ENCODE measurements at regions not wholly inside any gene's neighbourhood (a gene's known extent, or its start where the extent isn't known, plus 50 kb on each side); places are given as distances from the start of the nearest gene placed in this dataset.
A peak's percentile ranks its signal among the peaks of the same experiment; 100 is the strongest.

DNA sequence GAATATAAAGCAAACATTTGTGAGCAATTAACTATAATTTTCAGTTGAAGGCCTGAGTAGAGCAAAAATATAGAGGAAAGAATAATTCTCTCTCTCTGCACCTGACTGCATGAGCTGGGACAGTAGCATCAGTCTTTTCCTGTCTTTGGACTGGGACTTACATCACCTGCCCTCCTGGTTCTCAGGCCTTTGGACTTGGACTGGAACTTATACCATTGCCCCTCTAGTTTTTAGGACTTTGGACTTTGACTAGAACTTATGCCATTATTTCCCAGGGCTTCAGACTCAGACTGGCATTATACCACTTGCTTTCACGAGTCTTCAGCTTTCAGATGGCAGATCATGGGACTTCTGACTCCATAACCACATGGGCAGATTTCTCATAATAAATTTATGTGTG, 81.0 kb upstream of the SLC25A13 start:
- no peak for DNase-seq

DNA sequence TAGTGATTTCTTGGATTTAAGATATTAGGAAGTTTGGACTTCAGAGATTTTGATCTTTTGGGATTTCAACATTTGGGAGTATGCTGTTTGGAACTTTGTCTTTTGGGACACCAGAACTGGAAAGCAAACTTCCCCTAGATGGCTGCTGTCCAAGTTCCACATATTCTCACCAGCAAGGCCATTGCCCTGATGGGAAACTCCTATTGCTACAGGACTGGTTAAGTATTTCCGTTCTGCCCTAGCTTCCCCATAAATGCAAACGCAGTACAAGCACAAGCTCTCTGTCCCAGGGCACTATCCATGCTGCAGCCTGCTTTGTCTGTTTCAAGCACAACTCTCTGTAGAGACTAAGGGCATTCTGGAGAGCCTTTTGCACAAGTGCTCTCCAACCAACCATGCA, 79.3 kb upstream of the SLC25A13 start:
- DNase-seq, result no peak

DNA sequence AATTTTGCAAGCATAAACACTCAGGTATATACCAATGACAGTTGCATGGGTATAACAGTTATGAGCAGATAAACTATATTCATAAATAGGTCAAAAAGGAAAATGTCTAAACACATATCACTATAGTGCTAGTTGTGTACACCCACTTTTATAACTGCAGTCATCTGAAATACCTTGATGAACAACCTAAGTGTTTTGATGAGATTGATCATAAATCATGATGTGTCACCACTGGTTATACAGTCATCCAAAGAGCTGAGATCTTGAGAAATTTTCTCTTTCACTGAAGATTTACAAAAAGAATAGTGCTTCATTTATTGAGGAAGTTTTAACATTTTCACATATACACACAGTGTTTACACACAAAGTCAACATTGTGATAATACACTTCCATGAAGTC, 78.6 kb upstream of the SLC25A13 start:
- no peak for DNase-seq

DNA sequence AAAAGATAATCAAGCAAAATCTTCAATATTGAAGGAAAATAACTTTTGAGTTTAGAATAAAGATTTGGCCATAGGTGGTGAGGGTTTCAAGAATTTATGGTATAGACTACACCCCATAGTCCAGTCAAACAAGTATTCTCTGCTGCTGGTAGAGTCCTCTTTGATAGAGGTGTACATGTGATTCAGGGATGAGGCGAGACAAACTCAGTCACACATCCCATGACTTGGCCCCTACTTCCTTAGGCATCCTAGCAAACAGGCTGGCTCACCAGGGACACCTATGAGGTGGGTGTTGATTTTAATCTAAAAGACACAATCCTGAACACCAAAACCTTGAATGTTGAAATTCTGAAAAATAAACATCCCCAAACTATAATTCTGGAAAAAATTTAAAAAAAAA, 78.1 kb upstream of the SLC25A13 start:
- no peak for DNase-seq

DNA sequence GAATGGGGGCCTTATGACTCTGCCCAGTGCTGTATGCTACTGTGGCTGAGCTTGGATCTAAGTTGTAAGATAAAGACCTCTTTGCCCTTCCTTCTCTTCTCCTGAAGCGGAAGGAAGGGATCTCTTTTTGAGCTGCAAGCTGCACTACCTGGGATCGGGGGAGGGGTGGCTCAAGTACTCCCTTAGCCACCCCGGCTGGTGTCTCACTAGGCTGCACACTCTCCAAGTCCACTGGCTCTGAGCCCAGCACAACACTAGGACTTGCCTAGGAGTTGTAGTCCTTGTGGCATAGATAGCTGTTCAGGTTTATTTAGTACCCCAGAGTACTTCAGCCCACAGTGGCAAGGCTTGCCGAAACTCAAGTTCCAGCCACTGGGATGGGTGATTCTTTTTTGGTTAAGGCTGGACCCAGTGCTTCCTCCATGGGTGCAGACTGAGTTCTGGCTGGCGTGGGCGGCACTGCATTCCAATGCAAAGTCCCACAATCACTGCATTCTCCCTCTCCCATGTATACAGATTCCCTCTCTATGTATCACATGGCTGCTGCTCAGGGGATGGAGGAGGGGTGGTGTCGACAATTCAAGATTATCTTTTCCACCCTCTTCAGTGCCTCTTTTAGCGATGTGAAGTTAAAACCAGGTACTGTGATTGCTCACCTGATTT, 76.2 kb upstream of the SLC25A13 start:
- peak; percentile 16 for DNase-seq

DNA sequence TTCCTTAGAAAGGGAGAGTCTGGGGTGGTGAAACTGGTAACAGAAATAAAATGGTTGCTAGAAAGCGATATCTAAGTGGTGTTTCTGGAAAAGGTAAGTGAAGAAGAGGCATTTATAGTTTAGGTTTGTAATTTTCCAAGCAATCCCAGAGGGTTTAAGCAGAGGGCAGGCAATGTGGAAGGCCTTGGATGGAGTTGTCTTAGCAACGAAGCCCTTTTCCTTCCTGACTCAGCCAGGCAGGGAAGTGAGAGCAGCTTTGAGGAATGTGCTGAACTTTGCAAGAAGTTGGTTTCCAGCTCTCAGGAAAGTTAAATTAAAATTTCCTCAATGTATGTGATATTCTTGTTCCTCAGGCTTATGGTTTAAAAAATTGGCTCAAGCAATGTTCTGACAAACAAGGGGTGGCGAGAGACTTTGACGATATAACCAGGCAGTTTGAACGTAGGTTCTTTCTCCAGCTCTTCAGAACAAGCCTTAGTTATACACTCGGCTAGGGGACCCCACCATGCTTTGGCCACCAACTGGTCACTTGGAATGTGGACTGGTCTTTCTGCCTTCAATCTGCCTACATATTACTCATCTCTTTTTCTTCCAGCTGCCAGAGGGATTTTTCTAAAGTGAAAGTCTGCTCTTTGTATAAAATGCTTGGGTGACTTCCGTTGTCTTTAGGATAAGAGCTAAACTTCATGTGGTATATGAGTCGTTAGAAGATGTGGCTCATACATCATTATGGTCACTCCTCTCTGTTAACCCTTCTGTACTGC, 66.9 kb upstream of the SLC25A13 start:
- peak; percentile 74 for DNase-seq

DNA sequence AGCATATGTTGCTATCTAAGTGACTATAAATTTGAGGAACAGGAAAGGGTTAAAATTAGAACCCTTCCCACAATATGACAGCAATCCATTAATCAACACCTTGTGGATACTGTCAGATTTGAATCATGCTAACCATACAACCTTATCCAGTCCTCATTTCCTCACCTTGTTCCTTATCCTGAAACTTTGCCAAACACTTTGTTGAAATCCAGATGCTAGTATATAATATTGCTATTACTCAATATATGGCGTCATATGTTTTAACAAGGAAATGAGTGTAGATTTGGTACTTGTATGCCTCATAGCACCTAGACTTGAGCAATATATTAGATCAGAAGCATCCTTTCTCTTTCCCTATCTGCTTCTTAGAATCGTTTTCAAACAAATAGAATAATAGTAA, 66.3 kb upstream of the SLC25A13 start:
- DNase-seq, result peak; percentile 46

DNA sequence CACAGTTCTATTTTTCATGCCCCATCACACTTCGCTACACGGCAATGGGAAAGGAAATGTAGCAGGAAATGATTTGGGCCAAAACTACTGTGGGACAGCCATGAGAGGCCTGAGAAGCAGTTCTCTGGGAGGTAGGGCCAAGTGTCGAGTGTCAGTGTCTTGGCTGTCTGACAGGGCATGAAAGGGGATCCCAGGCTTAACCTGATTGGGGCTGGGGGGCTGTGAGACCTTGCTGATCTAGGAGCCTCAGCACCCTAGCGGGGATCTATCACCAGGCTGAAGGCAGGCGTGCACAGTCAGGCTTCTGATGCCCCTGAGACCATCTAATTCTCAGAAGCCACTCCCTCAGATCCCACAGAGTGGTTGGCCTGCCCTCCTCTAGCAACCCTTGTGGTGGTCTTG, 58.2 kb upstream of the SLC25A13 start:
- DNase-seq, result no peak

DNA sequence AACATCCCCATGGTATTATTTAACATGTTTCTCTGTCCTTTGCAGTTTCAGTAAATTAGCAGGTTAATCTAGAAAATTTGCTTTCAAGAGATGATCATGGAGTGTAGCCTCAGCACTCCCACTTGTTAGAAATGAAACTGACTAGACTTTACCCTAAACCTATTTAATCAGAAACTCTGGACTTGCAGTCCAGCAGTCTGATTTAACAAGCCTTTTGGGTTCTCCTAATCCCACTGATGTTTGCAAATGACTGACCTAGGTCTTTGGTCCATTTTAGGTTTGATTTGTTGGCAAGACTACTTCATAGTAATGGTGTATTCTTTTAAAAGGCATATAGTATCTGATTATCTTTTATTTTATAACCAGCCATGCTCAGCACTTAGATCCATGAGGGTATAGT, 55.5 kb upstream of the SLC25A13 start:
- DNase-seq, result no peak

Measured in EL (cell line).